HUES48 (cell line): ENCODE measurements at regions not wholly inside any gene's neighbourhood (a gene's known extent, or its start where the extent isn't known, plus 50 kb on each side); places are given as distances from the start of the nearest gene placed in this dataset.

Source experiments
- H3K27ac ChIP-seq: one replicate; pipeline ENCODE4 v1.7.0; 2013; ENCODE audit warnings: low read depth, low read length, inconsistent platforms
- H3K27me3 ChIP-seq: 2 replicates; pipeline ENCODE4 v1.6.1; 2013; ENCODE audit warnings: mild to moderate bottlenecking, low read length; ENCODE audit not compliant: control insufficient read depth, insufficient read depth
- H3K36me3 ChIP-seq: 2 replicates; pipeline ENCODE4 v1.6.1; 2013; ENCODE audit warnings: low read length; ENCODE audit not compliant: control insufficient read depth, insufficient read depth
- H3K4me1 ChIP-seq: 2 replicates; pipeline ENCODE4 v1.6.1; 2013; ENCODE audit warnings: mild to moderate bottlenecking, low read length; ENCODE audit not compliant: control insufficient read depth, insufficient read depth
- H3K4me3 ChIP-seq: 2 replicates; pipeline ENCODE4 v1.5.1; 2013; ENCODE audit warnings: mild to moderate bottlenecking, low read depth, low read length
- H3K9ac ChIP-seq: 2 replicates; pipeline ENCODE4 v1.6.1; 2013; ENCODE audit warnings: mild to moderate bottlenecking, low read depth, low read length, moderate library complexity
- H3K9me3 ChIP-seq: 2 replicates; pipeline ENCODE4 v1.6.1; 2013; ENCODE audit warnings: low read length; ENCODE audit not compliant: control insufficient read depth, insufficient read depth

DNA sequence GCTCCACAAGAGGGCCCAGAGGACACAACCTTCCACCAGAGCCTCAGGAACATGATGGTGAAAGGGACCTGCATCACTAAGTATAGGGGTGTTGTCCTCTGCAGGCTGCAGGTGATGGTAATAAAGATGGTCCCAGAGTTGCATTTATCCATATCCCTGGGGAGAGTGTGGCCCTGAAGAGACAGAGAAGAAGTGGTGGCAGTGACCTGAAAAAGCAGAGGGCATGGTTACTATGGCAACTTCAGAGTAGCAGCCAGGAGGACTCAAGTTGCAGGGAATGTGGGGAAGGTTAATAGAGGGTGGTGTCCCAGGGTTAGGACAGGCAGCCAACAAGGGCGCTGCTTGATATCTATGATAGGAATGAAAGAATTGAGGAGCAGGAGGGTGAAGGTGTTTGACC lies 57.1 kb downstream of the HLA-A start:
- Histone ChIP-seq H3K4me1 (no peaks in the 10 kb centered on the region), H3K27me3 (peaks cover 20% of the 10 kb centered on the region), H3K36me3 (no peaks in the 10 kb centered on the region), H3K27ac (no peak overlapping the region), H3K4me3 (no peak overlapping the region), H3K9ac (no peak overlapping the region), H3K9me3 (no peaks in the 10 kb centered on the region)

DNA sequence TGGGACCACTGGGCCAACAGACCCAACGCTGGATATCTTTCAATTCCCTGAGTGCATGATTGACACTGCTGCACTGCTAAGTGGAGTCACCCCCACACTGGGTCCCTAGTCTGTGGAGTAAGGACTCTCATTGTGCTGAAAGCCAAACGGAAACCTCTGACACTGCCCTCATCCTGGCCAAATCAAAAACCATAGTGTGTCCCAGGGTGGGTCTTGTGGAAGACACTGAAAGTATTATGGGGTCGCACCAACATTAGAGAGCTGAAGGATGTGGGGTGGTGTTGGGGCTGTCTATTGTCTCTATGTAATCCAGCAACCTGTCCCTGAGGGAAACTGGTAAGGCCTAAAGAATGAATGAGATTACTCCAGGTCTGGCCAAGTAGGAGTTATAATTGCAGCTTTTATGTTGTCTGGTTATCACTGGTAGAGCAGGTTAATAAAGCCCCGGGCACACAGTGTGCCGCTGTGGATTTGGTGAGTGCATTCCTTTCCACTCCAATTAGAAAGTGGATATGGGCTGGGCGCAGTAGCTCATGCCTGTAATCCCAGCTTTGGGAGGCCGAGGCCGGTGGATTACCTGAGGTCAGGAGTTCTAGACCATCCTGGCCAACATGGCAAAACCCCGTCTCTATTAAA lies 57.9 kb downstream of the HLA-A start:
- Histone ChIP-seq H3K27ac (no peak overlapping the region), H3K9me3 (no peaks in the 10 kb centered on the region), H3K9ac (no peak overlapping the region), H3K36me3 (no peaks in the 10 kb centered on the region), H3K4me1 (no peaks in the 10 kb centered on the region), H3K4me3 (no peak overlapping the region), H3K27me3 (peaks cover 29% of the 10 kb centered on the region)

DNA sequence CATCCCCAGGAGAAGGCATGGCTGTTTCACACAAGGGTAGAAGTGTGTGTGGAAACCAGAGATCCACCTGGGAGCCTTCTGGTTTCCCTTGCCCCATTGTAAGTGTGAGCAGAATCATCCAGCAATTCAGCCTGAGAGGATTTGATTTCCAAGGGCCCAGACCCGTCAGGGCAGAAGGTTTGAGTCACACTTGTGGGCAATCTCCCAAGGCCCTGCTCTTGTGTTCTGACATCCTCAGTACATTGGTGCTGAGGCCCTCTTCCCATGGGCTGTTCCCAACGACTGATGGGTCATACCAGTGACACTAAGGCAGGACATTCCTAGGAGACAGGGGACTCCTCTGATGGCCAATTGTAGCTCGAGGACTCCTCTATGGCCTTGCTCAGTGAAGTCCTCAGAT lies 58.2 kb upstream of the POLR1H start:
- Histone ChIP-seq H3K4me1 (0 out of 2 replicates have a peak, but pooled peaks cover 6% of the 10 kb centered on the region), H3K4me3 (no peak overlapping the region), H3K9me3 (no peaks in the 10 kb centered on the region), H3K27ac (no peak overlapping the region), H3K9ac (no peak overlapping the region), H3K27me3 (peaks cover 55% of the 10 kb centered on the region), H3K36me3 (no peaks in the 10 kb centered on the region)

DNA sequence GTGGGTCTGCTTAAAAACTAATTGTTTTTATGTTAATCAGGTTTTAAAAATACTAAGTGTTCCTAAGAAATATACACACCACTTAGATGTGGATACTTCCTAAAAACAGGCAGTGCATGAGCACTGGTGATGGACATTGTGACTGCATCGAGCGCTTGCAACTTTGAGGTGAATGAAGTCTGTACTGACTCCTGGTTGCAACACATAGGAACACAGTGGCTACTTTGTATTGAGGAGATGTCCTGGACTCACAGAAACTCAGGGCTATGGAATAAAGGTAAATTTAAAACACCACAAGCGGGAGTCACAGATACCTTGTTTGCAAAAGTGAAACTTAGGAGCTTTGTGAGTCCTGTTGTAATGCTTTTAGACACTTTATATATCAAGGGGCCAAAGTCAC lies 55.6 kb upstream of the POLR1H start:
- Histone ChIP-seq H3K27ac (no peak overlapping the region), H3K4me3 (no peak overlapping the region), H3K9me3 (no peaks in the 10 kb centered on the region), H3K36me3 (no peaks in the 10 kb centered on the region), H3K27me3 (peaks cover 69% of the 10 kb centered on the region), H3K9ac (no peak overlapping the region), H3K4me1 (0 out of 2 replicates have a peak, but pooled peaks cover 6% of the 10 kb centered on the region)

DNA sequence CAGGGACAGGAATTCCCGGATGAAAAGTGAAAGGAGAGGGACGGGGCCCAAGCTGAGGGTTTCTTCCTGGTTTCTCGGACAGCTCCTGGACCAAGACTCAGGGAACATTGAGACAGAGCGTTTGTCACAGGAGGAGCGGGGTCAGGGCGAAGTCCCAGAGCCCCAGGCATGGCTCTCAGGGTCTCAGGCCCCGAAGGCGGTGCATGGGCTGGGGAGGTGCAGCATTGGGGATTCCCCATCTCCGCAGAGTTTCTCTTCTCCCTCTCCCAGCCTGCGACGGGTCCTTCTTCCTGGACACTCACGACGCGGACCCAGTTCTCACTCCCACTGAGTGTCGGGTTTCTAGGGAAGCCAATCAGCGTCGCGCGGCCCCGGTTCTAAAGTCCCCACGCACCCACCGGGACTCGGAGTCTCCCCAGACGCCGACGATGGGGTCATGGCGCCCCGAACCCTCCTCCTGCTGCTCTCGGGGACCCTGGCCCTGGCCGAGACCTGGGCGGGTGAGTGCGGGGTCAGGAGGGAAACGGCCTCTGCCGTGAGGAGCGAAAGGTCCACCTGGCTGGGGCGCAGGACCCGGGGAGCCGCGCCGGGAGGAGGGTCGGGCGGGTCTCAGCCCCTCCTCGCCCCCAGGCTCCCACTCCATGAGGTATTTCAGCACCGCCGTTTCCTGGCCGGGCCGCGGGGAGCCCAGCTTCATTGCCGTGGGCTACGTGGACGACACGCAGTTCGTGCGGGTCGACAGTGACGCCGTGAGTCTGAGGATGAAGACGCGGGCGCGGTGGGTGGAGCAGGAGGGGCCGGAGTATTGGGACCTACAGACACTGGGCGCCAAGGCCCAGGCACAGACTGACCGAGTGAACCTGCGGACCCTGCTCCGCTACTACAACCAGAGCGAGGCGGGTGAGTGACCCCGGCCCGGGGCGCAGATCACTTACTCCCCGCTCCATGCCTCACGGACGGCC lies 54.6 kb upstream of the POLR1H start:
- Histone ChIP-seq H3K36me3 (no peaks in the 10 kb centered on the region), H3K4me1 (0 out of 2 replicates have a peak, but pooled peaks cover 6% of the 10 kb centered on the region), H3K27ac (no peak overlapping the region), H3K9ac (no peak overlapping the region), H3K9me3 (no peaks in the 10 kb centered on the region), H3K4me3 (peak overlapping the region; percentile 64), H3K27me3 (peaks cover 69% of the 10 kb centered on the region)

DNA sequence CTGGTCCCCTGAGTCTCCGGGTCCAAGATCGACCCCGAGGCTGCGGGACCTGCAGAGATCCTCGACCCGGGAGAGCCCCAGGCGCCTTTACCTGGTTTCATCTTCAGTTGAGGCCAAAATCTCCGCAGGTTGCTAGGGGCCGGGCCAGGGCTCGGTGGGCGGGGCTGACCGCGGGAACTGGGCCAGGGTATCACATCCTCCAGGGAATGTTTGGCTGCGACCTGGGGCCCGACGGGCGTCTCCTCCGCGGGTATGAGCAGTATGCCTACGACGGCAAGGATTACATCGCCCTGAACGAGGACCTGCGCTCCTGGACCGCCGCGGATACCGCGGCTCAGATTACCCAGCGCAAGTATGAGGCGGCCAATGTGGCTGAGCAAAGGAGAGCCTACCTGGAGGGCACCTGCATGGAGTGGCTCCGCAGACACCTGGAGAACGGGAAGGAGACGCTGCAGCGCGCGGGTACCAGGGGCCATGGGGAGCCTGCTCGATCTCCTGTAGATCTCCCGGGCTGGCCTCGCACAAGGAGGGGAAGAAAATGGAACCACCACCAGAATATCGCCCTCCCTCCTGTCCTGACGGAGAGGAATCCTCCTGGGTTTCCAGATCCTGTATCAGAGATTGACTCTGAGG lies 53.8 kb upstream of the POLR1H start:
- Histone ChIP-seq H3K36me3 (no peaks in the 10 kb centered on the region), H3K9me3 (no peaks in the 10 kb centered on the region), H3K4me1 (0 out of 2 replicates have a peak, but pooled peaks cover 6% of the 10 kb centered on the region), H3K9ac (no peak overlapping the region), H3K27me3 (peaks cover 69% of the 10 kb centered on the region), H3K4me3 (peak overlapping the region; percentile 64), H3K27ac (no peak overlapping the region)

DNA sequence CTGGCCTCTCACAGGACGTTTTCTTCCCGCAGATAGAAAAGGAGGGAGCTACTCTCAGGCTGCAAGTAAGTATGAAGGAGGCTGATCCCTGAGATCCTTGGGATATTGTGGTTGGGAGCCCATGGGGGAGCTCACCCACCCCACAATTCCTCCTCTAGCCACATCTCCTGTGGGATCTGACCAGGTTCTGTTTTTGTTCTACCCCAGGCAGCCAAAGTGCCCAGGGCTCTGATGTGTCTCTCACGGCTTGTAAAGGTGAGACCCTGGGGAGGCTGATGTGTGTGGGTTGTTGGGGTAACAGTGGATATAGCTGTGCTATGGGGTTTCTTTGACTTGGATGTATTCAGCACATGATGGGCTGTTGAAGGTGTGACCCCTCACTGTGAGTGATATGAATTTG lies 52.0 kb upstream of the POLR1H start:
- Histone ChIP-seq H3K27ac (no peak overlapping the region), H3K4me1 (0 out of 2 replicates have a peak, but pooled peaks cover 6% of the 10 kb centered on the region), H3K9ac (no peak overlapping the region), H3K36me3 (no peaks in the 10 kb centered on the region), H3K27me3 (peaks cover 52% of the 10 kb centered on the region), H3K4me3 (no peak overlapping the region), H3K9me3 (no peaks in the 10 kb centered on the region)
